Muscle layer of duodenum (tissue), 2 donors: ENCODE measurements at regions not wholly inside any gene's neighbourhood (a gene's known extent, or its start where the extent isn't known, plus 50 kb on each side); places are given as distances from the start of the nearest gene placed in this dataset.

Experiments
- H3K27ac ChIP-seq: one replicate; pipeline ENCODE4 v1.7.0; 2013; ENCODE audit warnings: mild to moderate bottlenecking, low read length
- H3K27me3 ChIP-seq: one replicate; pipeline ENCODE4 v1.7.0; 2013; ENCODE audit warnings: low read depth, mild to moderate bottlenecking, control low read depth, low read length
- H3K36me3 ChIP-seq, 2 donors: one replicate each; pipeline ENCODE4 v1.7.0; 2013; ENCODE audit warnings: low read length in 2 of 2, control low read depth in 1 of 2, mild to moderate bottlenecking in 1 of 2; ENCODE audit not compliant: insufficient read depth in 2 of 2, control insufficient read depth in 1 of 2
- H3K4me1 ChIP-seq, 2 donors: one replicate each; pipeline ENCODE4 v1.7.0; 2013; ENCODE audit warnings: low read length in 2 of 2, mild to moderate bottlenecking in 2 of 2, control low read depth in 1 of 2, moderate library complexity in 1 of 2; ENCODE audit not compliant: insufficient read depth in 2 of 2, control insufficient read depth in 1 of 2
- H3K4me3 ChIP-seq, 2 donors: one replicate each; pipeline ENCODE4 v1.7.0; 2013; ENCODE audit warnings: low read length in 2 of 2, low read depth in 1 of 2, mild to moderate bottlenecking in 1 of 2
- H3K9me3 ChIP-seq, 2 donors: one replicate each; pipeline ENCODE4 v1.7.0; 2013; ENCODE audit warnings: low read length in 2 of 2, control low read depth in 1 of 2, mild to moderate bottlenecking in 1 of 2; ENCODE audit not compliant: control insufficient read depth in 1 of 2
- donor health status: healthy.

DNA sequence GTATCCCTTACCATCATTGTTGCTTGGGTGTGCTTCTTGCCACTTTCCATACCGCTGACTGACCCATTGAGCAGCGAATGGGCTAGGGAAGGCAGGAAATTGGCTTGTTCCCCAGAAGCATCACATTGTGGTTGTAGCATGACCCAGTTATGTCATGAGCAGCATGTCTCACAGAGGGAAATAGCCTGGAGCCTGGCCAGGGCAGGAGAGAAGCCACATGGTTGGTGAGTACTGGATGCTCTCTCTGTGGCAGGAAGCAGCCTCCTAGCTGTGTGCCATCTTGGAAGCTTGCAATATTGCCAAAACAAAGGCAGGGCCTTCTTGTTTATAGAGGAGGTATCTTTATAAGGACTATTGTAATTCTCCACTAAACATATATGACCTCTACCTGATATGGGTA lies 482.6 kb downstream of the PIK3C3 start:
- Histone ChIP-seq H3K27me3 (no peaks in the 10 kb centered on the region), H3K4me1 (no peaks in the 10 kb centered on the region), H3K9me3 (no peaks in the 10 kb centered on the region), H3K27ac (no peak overlapping the region), H3K4me3 (no peak overlapping the region), H3K36me3 (no peaks in the 10 kb centered on the region)

DNA sequence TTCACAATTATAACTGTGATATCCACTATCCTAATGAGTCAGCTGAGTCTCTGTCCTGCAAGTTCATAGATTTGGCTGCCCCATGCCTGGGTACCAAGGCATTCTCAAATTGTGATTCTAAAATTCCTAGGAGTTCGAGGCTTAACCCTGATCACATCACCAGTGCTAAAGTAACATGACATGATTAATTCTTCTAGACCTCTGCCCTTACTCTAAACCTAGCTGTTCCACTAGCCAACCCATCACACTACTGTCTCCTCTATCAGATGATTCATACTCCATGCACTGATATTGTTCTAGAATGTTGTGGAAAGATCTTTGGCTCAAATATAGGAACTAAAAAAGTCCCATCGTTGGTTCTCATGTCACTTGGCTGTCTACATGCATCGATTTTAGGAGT lies 487.6 kb downstream of the PIK3C3 start:
- no peaks in the 10 kb centered on the region for H3K4me1 ChIP-seq
- H3K4me3 ChIP-seq, result no peak overlapping the region
- H3K36me3 ChIP-seq, result no peaks in the 10 kb centered on the region
- peaks cover 0 to 3% of the 10 kb centered on the region in 2 donors for H3K9me3 ChIP-seq
- H3K27ac ChIP-seq, result no peak overlapping the region
- no peaks in the 10 kb centered on the region for H3K27me3 ChIP-seq

DNA sequence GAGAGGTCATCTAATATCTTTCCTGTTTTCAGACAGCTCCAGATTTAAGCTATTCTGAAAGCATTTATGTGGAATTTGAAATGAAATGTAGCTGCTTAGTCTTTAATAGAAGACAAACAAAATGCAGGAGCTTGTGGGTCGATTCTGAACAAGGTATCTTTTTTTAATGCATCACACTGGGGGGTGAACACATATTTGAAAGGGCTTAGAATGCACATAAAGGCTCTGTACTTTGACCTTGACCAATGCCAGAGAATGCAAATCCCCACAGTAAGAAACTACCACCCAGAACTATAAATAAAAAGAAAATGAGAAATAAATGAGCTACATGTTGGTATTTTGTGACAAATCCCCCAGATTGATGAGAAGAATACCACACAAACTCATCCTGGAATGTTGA lies 489.3 kb downstream of the PIK3C3 start:
- H3K27ac ChIP-seq, result no peak overlapping the region
- H3K27me3 ChIP-seq, result no peaks in the 10 kb centered on the region
- H3K9me3 ChIP-seq, result peaks cover 0 to 8% of the 10 kb centered on the region in 2 donors

DNA sequence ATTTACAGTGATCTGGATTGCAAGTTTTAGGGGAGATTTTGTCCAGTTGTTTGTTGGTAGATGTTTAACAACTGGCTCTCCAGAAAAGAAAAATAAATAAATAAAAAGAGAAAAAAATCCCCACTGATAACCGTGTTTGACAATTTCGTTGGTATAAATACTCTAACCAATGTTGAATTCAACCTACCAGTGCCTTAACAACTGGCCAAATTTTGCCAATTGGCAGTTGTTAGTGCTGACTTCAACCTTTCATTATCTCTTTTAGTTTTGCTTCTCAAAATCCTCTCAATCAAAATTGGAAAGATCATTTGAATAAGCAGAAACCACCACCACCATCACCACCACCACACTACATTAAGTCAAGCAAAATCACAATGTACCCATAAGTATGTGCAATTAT lies 490.3 kb downstream of the PIK3C3 start:
- H3K27ac ChIP-seq, result no peak overlapping the region
- no peaks in the 10 kb centered on the region for H3K4me1 ChIP-seq
- H3K4me3 ChIP-seq, result no peak overlapping the region
- peaks cover 0 to 8% of the 10 kb centered on the region in 2 donors for H3K9me3 ChIP-seq
- no peaks in the 10 kb centered on the region for H3K36me3 ChIP-seq
- H3K27me3 ChIP-seq, result no peaks in the 10 kb centered on the region

More for the DNA sequence above, 489.3 kb downstream of the PIK3C3 start:
- Histone ChIP-seq H3K4me1 (no peaks in the 10 kb centered on the region), H3K4me3 (no peak overlapping the region), H3K36me3 (no peaks in the 10 kb centered on the region)

DNA sequence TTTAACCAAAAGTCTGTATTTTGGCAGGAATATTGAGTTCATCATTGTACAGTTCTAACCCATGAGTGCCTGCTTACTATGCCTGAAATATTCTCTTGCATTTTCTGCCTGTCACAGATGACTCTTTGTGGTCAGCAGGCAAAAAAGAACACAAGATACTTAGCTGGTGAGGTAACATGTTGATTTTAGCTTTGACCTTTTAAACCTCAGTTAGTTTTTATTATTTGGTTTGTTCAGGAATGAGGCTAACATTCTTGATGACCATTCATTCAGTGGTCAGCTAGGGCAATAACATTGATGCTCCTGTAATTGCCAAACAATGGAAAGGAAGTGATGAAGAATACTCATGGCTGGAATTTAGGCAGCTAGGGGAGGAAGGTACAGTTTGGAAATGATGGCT lies 491.2 kb downstream of the PIK3C3 start:
- Histone ChIP-seq H3K4me3 (no peak overlapping the region), H3K27me3 (no peaks in the 10 kb centered on the region), H3K9me3 (peaks cover 0 to 8% of the 10 kb centered on the region in 2 donors), H3K36me3 (no peaks in the 10 kb centered on the region), H3K4me1 (no peaks in the 10 kb centered on the region), H3K27ac (no peak overlapping the region)

DNA sequence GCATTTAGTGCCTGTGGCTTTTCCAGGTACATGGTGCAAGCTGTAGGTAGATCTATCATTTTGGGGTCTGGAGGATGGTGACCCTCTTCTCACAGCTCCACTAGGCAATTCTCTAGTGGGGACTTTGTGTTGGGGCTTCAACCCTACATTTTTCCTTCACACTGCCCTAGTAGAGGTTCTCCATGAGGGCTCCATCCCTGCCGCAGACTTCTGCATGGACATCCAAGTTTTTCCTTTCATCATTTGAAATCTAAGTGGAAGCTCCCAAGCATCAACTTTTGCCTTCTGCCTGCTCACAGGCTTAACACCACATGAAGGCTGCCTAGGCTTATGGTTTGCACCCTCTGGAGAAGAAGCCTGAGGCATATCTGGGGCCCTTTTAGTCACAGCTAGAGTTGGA lies 492.7 kb downstream of the PIK3C3 start:
- H3K27me3 ChIP-seq, result no peaks in the 10 kb centered on the region
- H3K4me3 ChIP-seq, result no peak overlapping the region
- H3K36me3 ChIP-seq, result no peaks in the 10 kb centered on the region
- H3K9me3 ChIP-seq, result peaks cover 0 to 8% of the 10 kb centered on the region in 2 donors
- H3K27ac ChIP-seq, result no peak overlapping the region
- H3K4me1 ChIP-seq, result no peaks in the 10 kb centered on the region

DNA sequence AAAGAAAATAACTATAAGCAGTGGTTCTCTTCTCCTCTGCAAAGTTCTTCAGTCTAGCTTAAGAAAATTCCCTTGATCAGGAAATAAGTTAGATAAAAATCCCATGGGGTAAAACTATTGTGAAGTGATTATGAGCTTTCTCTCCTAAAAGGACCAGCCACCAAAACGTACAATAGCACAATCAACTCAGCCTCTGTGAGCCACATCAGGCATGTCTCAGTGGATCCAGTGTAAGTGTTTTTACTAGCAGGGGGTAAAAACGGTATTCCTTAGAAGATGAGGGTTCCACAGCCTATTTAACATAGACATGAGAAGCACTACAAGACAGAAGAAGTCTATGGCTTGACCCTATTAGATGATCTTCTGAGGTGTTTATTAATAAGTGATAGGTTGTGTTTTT lies 503.2 kb downstream of the PIK3C3 start:
- no peaks in the 10 kb centered on the region for H3K36me3 ChIP-seq
- no peak overlapping the region for H3K4me3 ChIP-seq
- H3K27ac ChIP-seq, result no peak overlapping the region
- no peaks in the 10 kb centered on the region for H3K9me3 ChIP-seq
- H3K27me3 ChIP-seq, result no peaks in the 10 kb centered on the region
- no peaks in the 10 kb centered on the region for H3K4me1 ChIP-seq

DNA sequence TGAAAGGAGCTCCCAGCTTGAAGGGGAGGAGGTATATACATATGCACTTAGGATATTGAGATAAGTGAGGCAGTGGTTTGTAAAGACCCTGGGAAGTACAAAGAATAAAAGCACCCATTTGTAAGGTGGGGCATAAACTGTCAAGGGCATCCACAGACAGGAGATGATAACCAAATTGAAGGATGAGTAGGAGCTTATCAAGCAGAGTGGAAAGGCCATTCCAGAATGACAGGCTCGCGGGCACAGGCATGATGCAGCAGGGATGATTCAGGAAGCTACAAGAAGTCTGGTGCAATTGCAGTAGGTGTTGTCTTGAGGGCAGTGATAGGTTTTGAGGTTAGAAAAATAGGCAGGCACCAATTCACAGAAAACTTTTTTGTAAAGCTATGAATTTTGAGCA lies 504.8 kb downstream of the PIK3C3 start:
- H3K27me3 ChIP-seq, result no peaks in the 10 kb centered on the region
- no peaks in the 10 kb centered on the region for H3K9me3 ChIP-seq
- H3K4me3 ChIP-seq, result no peak overlapping the region
- H3K4me1 ChIP-seq, result no peaks in the 10 kb centered on the region
- no peaks in the 10 kb centered on the region for H3K36me3 ChIP-seq
- H3K27ac ChIP-seq, result no peak overlapping the region

DNA sequence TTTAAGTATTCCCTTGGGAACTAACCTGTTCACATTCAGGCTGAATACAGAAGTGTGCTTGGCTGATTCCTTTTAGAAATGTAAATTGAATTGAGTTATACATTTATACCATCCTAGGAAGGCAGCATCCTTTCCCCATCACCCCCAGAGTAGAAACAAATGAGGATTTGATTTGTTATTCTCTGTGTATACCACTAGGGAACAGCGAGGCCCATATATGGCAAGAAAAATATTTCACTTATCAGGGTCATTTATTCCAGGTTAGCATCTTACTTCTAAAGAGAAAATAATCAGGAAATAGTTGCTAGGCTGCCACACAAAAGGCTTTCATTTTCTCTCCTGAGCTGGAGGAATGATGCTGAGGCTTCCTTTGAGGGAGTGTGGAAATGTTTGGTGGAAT lies 516.9 kb downstream of the PIK3C3 start:
- Histone ChIP-seq H3K9me3 (no peaks in the 10 kb centered on the region), H3K27me3 (no peaks in the 10 kb centered on the region), H3K27ac (no peak overlapping the region), H3K4me3 (no peak overlapping the region), H3K4me1 (no peaks in the 10 kb centered on the region), H3K36me3 (no peaks in the 10 kb centered on the region)

DNA sequence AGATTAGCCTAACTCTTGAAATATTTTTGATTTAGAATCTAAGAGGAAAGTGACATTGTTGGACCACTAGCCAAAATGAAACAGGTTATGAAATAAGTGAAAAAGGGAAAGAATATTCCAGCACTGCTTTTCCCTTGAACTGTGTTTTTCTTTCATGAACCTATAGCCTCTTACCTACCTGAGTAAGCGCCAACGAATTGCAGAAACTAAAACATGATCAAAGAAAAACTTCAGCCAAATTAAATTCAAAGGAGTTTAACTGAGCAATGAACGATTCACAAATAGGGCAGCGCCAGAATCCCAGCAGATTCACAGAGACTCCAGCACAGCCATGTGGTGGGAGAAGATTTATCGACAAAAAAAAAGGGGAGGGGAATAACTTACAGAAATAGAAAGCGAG lies 518.6 kb downstream of the PIK3C3 start:
- H3K9me3 ChIP-seq, result no peaks in the 10 kb centered on the region
- H3K4me1 ChIP-seq, result no peaks in the 10 kb centered on the region
- H3K27me3 ChIP-seq, result no peaks in the 10 kb centered on the region
- no peaks in the 10 kb centered on the region for H3K36me3 ChIP-seq
- H3K4me3 ChIP-seq, result no peak overlapping the region
- no peak overlapping the region for H3K27ac ChIP-seq

DNA sequence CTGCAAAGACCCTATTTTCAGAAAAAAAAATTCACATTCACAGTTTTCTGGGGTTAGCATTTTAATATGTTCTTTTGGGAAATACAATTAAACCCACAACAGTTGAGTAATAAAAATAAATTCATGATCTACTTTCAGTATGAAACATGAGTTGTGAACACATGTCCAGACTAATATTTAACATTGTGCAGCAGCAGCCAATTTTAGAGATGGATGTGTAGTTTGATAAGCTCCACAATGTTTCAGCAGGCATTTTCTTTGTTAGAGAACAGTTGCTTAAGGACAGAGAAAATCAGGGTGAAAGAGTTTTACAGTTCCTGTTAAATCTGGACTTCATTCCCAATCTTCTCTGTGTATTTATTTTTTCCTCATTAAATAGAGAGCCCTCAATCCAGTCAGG lies 519.5 kb downstream of the PIK3C3 start:
- Histone ChIP-seq H3K36me3 (no peaks in the 10 kb centered on the region), H3K4me1 (no peaks in the 10 kb centered on the region), H3K4me3 (no peak overlapping the region), H3K9me3 (no peaks in the 10 kb centered on the region), H3K27me3 (no peaks in the 10 kb centered on the region), H3K27ac (no peak overlapping the region)

DNA sequence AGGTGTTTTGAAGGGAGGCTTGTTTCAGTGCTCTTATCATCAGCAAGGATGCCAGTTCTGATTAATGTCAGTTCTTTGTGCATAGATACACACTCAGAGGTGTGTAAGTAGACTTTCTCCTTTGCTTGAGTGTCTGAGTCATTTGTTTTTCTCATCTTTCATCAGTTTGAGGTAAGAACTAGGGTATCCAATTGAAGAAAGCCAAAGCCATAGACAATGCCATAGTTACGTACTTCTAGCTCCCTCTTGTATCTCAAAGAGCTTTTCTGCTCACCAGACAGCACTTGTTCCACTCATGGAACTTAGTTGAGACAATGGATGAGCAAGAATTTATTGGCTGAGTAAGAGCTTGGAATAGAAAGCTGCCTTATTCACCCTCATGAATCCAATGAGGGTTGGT lies 520.1 kb downstream of the PIK3C3 start:
- Histone ChIP-seq H3K36me3 (no peaks in the 10 kb centered on the region), H3K9me3 (no peaks in the 10 kb centered on the region), H3K27me3 (no peaks in the 10 kb centered on the region), H3K4me1 (no peaks in the 10 kb centered on the region), H3K4me3 (no peak overlapping the region), H3K27ac (no peak overlapping the region)
